GM23338 (cell line): ENCODE measurements at regions not wholly inside any gene's neighbourhood (a gene's known extent, or its start where the extent isn't known, plus 50 kb on each side); places are given as distances from the start of the nearest gene placed in this dataset.

Experiments
- ATAC-seq: fragments of 200-7000 bp; cut with Tn5 transposase; 3 replicates; pipeline ENCODE4 v1.9.1; 2020
- DNase-seq: peaks from one replicate; pipeline ENCODE4 v3.0.0-alpha.2; 2015; ENCODE audit warnings: low spot score
- H2AFZ ChIP-seq: fragments of 200-600 bp; sonication (generic); 2 replicates; pipeline ENCODE4 v1.8.0; 2016; ENCODE audit warnings: antibody characterized with exemption, mild to moderate bottlenecking, moderate library complexity
- H3F3A ChIP-seq: fragments of 200-600 bp; sonication (generic); replicated peaks from 2 replicates; pipeline ENCODE4 v1.8.0; 2017; ENCODE audit warnings: antibody characterized with exemption, mixed run types, low read depth
- H3K27ac ChIP-seq: fragments of 200-600 bp; sonication (generic); 2 replicates; pipeline ENCODE4 v1.6.1; 2016; ENCODE audit warnings: low read depth
- H3K27me3 ChIP-seq: fragments of 200-600 bp; sonication (generic); 2 replicates; pipeline ENCODE4 v1.8.0; 2016; ENCODE audit warnings: mild to moderate bottlenecking, mixed run types, moderate library complexity; ENCODE audit not compliant: insufficient read depth
- H3K36me3 ChIP-seq: fragments of 200-600 bp; sonication (generic); 2 replicates; pipeline ENCODE4 v1.8.0; 2016; ENCODE audit warnings: mild to moderate bottlenecking; ENCODE audit not compliant: insufficient read depth
- H3K4me1 ChIP-seq: fragments of 200-600 bp; sonication (generic); 2 replicates; pipeline ENCODE4 v1.8.0; 2016; ENCODE audit warnings: mild to moderate bottlenecking, moderate library complexity; ENCODE audit not compliant: insufficient read depth
- H3K4me2 ChIP-seq: fragments of 200-600 bp; sonication (generic); 2 replicates; pipeline ENCODE4 v1.7.1; 2017; ENCODE audit warnings: mixed run types
- H3K4me3 ChIP-seq: fragments of 200-600 bp; sonication (generic); 2 replicates; pipeline ENCODE4 v1.6.1; 2016; ENCODE audit warnings: mixed run types
- H3K79me2 ChIP-seq: fragments of 200-600 bp; sonication (generic); replicated peaks from 2 replicates; pipeline ENCODE4 v1.8.0; 2017; ENCODE audit warnings: mild to moderate bottlenecking; ENCODE audit not compliant: insufficient read depth
- H3K9me2 ChIP-seq: fragments of 200-600 bp; sonication (generic); 2 replicates; pipeline ENCODE4 v1.8.0; 2017; ENCODE audit not compliant: insufficient read depth
- H4K20me1 ChIP-seq: fragments of 200-600 bp; sonication (generic); replicated peaks from 2 replicates; pipeline ENCODE4 v1.8.0; 2017; ENCODE audit warnings: mild to moderate bottlenecking; ENCODE audit not compliant: insufficient read depth
- H3K27ac Mint-ChIP-seq: 2 replicates; pipeline ENCODE4 v1.8.0; 2020; ENCODE audit warnings: inconsistent platforms, mild to moderate bottlenecking, moderate library complexity, mixed read lengths
- H3K27me3 Mint-ChIP-seq: 3 replicates; pipeline ENCODE4 v1.8.0; 2022; ENCODE audit warnings: low read depth, mild to moderate bottlenecking, moderate library complexity, mixed read lengths, inconsistent platforms; ENCODE audit not compliant: insufficient read depth, poor library complexity
- H3K36me3 Mint-ChIP-seq: 3 replicates; pipeline ENCODE4 v1.8.0; 2021; ENCODE audit warnings: low read depth, mild to moderate bottlenecking, inconsistent platforms, moderate library complexity, mixed read lengths
- H3K4me1 Mint-ChIP-seq: 3 replicates; pipeline ENCODE4 v1.8.0; 2020; ENCODE audit warnings: mild to moderate bottlenecking, inconsistent platforms, mixed read lengths
- H3K4me3 Mint-ChIP-seq: 3 replicates; pipeline ENCODE4 v1.8.0; 2021; ENCODE audit warnings: moderate library complexity, mild to moderate bottlenecking, inconsistent platforms, mixed read lengths
- H3K9me3 Mint-ChIP-seq: 3 replicates; pipeline ENCODE4 v1.8.0; 2020; ENCODE audit warnings: moderate library complexity, mild to moderate bottlenecking, inconsistent platforms, mixed read lengths
- CREB1 ChIP-seq: fragments of 250-450 bp; sonication (Bioruptor Pico); IDR thresholded peaks from 2 replicates; pipeline ENCODE4 v1.5.0; 2020; ENCODE audit warnings: low read depth, mild to moderate bottlenecking, moderate library complexity
- CTCF ChIP-seq, 2 experiments: fragments of 200-600 bp in 1 of 2; sonication (generic) in 1 of 2; conservative IDR thresholded peaks; 2 replicates each; pipeline versions ENCODE4 v1.5.1 to v1.6.1; 2016 to 2017; ENCODE audit warnings: antibody characterized with exemption in 2 of 2, low read depth in 2 of 2, mild to moderate bottlenecking in 2 of 2, moderate library complexity in 1 of 2
- ETS1 ChIP-seq: IDR thresholded peaks from 2 replicates; pipeline ENCODE4 v1.6.1; 2016; ENCODE audit warnings: antibody characterized with exemption
- EZH2 ChIP-seq: fragments of 200-600 bp; sonication (generic); IDR thresholded peaks from one replicate; pipeline ENCODE4 v1.8.0; 2017; ENCODE audit warnings: antibody characterized with exemption, mild to moderate bottlenecking, low read depth; ENCODE audit not compliant: unreplicated experiment
- NANOG ChIP-seq: IDR thresholded peaks from 2 replicates; pipeline ENCODE4 v1.6.1; 2016; ENCODE audit warnings: antibody characterized with exemption, borderline replicate concordance
- ZNF114 ChIP-seq: fragments of 250-450 bp; sonication (Bioruptor Pico); IDR thresholded peaks from 2 replicates; pipeline ENCODE4 v1.5.0; 2020; ENCODE audit warnings: mild to moderate bottlenecking, moderate library complexity
- ZNF331 ChIP-seq: fragments of 250-450 bp; sonication (Bioruptor Pico); IDR thresholded peaks from 2 replicates; pipeline ENCODE4 v1.5.0; 2020; ENCODE audit warnings: low read depth, mild to moderate bottlenecking, moderate library complexity
- ZNF462 ChIP-seq: fragments of 250-450 bp; sonication (Bioruptor Pico); IDR thresholded peaks from 2 replicates; pipeline ENCODE4 v1.5.0; 2020; ENCODE audit warnings: mild to moderate bottlenecking, moderate library complexity

- Histone ChIP-seq H4K20me1 (no peaks in the 10 kb centered on the region), H2AFZ (no peak overlapping the region), H3K4me2 (no peak overlapping the region), H3K9me2 (peaks cover 19% of the 10 kb centered on the region), H3K27me3 (no peaks in the 10 kb centered on the region), H3K4me3 (no peak overlapping the region), H3K36me3 (no peaks in the 10 kb centered on the region), H3K4me1 (peaks cover 27% of the 10 kb centered on the region), H3K79me2 (no peaks in the 10 kb centered on the region), H3F3A (no peaks in the 10 kb centered on the region), H3K27ac (no peak overlapping the region)
- Mint-ChIP-seq H3K36me3 (no peaks in the 10 kb centered on the region), H3K27ac (no peak overlapping the region), H3K9me3 (no peaks in the 10 kb centered on the region), H3K27me3 (no peaks in the 10 kb centered on the region), H3K4me1 (peaks cover 21% of the 10 kb centered on the region), H3K4me3 (no peak overlapping the region)
- ATAC-seq, result no peak
- DNase-seq, result no peak
- TF ChIP-seq CTCF (conservative IDR thresholded peaks at IDR 0.05; ENCODE audit: low read depth in 2 of 2) (no peak), EZH2 (no peak), ZNF331 (CRISPR knock-in tag) (no peak), NANOG (no peak)
Measured at GRCh38 chr3:152147748-152148147, 121.0 kb upstream of the MBNL1 start.

- TF ChIP-seq CREB1 (CRISPR knock-in tag) (no peak), ZNF462 (peak; percentile 88), ZNF114 (no peak), ETS1 (no peak), EZH2 (no peak)
- Mint-ChIP-seq H3K9me3 (no peaks in the 10 kb centered on the region), H3K27ac (no peak overlapping the region), H3K36me3 (no peaks in the 10 kb centered on the region), H3K4me3 (no peak overlapping the region), H3K27me3 (no peaks in the 10 kb centered on the region), H3K4me1 (peaks cover 21% of the 10 kb centered on the region)
- peaks cover 27% of the 10 kb centered on the region for H3K4me1 ChIP-seq
- no peaks in the 10 kb centered on the region for H3K36me3 ChIP-seq
- H3K27me3 ChIP-seq, result no peaks in the 10 kb centered on the region
- no peak overlapping the region for H3K4me3 ChIP-seq
- peak overlapping the region; percentile 28; the same call in 1 of the 2 replicates for H3K4me2 ChIP-seq
- H3F3A ChIP-seq, result no peaks in the 10 kb centered on the region
- no peak overlapping the region; the same call in none of the 2 replicates for H2AFZ ChIP-seq
- no peaks in the 10 kb centered on the region for H3K79me2 ChIP-seq
- no peak overlapping the region for H3K27ac ChIP-seq
- H4K20me1 ChIP-seq, result no peaks in the 10 kb centered on the region
- ATAC-seq (peak; percentile 79), DNase-seq (peak; percentile 32)
- H3K9me2 ChIP-seq, result peaks cover 19% of the 10 kb centered on the region
Measured at GRCh38 chr3:152148579-152148978, 120.2 kb upstream of the MBNL1 start.
